Fibroblast of villous mesenchyme (primary cell): ENCODE measurements at regions not wholly inside any gene's neighbourhood (a gene's known extent, or its start where the extent isn't known, plus 50 kb on each side); places are given as distances from the start of the nearest gene placed in this dataset.

Source experiments
- DNase-seq: peaks from one replicate; pipeline ENCODE4 v3.0.0-alpha.2; 2010; ENCODE audit warnings: low read depth
- H3K4me3 ChIP-seq: 2 replicates; pipeline ENCODE4 v1.5.1; 2011; ENCODE audit warnings: low read depth, mild to moderate bottlenecking, low read length
- TF ChIP-seq, protein P1 (sequence below): IDR thresholded peaks from 2 replicates; pipeline ENCODE4 v1.5.1; 2012; ENCODE audit warnings: low read depth, mild to moderate bottlenecking, low read length; ENCODE audit not compliant: insufficient read depth

DNA sequence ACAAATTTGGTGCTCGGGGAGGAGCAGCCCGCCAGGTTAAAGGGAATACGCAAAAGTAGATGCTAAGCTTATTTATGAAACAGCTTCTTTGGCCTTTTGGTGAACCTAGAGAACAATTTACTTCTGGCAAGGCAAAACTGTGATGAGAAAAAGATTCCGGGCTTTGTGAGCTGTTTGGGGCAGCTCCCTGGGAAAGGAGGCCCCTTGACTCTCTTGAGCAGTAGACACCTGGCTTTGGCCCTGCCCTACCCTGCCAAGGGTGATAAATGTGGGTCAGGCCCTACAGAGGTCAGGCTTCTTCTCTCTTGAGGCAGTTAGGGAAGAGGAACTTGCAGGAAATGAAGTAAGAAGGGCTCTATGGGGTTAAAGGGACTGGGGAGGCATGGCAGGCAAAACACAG lies 509.6 kb downstream of the MID1IP1 start:
- no peak overlapping the region for H3K4me3 ChIP-seq
- TF ChIP-seq, protein P1, sequence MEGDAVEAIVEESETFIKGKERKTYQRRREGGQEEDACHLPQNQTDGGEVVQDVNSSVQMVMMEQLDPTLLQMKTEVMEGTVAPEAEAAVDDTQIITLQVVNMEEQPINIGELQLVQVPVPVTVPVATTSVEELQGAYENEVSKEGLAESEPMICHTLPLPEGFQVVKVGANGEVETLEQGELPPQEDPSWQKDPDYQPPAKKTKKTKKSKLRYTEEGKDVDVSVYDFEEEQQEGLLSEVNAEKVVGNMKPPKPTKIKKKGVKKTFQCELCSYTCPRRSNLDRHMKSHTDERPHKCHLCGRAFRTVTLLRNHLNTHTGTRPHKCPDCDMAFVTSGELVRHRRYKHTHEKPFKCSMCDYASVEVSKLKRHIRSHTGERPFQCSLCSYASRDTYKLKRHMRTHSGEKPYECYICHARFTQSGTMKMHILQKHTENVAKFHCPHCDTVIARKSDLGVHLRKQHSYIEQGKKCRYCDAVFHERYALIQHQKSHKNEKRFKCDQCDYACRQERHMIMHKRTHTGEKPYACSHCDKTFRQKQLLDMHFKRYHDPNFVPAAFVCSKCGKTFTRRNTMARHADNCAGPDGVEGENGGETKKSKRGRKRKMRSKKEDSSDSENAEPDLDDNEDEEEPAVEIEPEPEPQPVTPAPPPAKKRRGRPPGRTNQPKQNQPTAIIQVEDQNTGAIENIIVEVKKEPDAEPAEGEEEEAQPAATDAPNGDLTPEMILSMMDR: no peak
- no peak for DNase-seq

DNA sequence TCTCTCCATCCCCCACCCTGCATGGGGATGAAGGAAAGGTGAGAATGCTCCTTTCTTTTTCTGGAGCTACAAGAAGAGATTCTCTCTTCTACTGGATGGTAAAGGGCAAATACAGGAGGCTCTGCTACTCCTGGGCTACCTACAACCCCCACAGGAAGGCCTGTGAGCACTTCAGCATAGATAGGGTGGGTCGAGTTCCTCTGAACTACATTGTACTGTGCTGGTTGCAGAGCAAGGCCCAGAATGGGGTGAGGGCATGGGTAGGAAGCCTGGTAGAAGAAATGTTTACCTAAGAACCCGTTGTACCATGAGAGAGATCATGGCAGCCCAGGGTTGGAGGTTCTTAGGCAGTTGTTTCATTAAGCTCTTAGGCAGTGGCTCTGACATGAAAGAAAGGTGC lies 510.4 kb downstream of the MID1IP1 start:
- H3K4me3 ChIP-seq: no peak overlapping the region
- TF ChIP-seq, protein P1: no peak
- no peak for DNase-seq

DNA sequence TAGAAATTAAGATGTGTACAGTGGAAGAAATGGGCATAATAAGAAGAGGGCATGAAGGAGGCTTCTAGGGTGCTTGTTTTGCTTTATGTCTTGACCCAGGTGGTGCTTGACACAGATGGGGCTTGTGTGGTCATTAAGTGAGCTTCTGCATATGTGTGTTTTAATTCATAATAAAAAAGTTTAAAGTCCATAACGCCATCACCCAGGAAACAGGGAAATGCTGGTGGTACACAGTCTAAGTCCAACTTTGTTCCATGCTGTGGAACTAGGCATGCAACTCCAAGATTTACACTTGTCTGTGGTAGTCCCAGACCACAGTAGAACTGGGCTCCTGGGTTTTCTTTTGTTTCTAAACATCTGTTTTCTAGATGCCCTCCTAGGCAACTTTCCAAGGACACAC lies 511.9 kb downstream of the MID1IP1 start:
- TF ChIP-seq, protein P1: no peak
- H3K4me3 ChIP-seq: no peak overlapping the region
- DNase-seq: no peak

DNA sequence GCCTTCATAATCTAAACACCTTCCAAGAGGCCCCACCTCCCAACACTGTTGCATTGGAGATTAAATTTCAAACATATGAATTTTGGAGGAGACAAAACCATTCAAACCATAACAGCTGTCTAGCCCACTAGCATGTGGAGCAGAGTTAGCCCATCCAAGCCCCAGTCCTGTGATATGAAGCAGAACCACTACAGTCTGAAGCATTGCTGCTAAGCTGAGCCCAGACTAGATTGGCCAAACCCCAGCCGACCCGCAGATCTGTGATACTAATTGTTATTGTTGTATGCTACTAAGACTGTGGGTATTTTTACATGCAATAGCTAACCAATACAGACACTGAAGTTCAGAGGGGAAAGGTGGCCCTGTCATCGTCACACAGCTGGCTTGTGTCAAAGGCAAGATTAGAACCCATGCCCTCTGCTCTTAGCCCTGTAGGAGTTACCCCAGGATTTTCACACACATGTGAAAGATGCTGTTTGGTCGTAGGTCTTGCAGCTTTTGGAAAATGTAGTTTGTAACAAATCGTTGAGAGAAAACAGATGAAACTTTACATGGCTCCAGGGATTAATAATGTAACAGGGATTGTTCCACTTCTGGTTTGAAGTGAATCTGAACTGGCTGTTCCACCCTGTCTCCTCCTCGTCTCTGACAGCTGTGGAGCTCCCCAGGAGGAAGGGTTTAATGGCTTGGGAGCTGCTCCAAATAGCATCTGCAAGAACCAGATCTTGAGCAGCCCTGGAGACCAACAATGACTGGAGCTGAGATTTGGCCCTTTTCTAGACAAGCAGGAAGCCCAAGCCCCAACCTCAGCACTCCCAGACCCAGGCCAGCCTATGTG lies 517.5 kb downstream of the MID1IP1 start:
- H3K4me3 ChIP-seq: no peak overlapping the region
- TF ChIP-seq, protein P1: no peak
- DNase-seq: no peak

DNA sequence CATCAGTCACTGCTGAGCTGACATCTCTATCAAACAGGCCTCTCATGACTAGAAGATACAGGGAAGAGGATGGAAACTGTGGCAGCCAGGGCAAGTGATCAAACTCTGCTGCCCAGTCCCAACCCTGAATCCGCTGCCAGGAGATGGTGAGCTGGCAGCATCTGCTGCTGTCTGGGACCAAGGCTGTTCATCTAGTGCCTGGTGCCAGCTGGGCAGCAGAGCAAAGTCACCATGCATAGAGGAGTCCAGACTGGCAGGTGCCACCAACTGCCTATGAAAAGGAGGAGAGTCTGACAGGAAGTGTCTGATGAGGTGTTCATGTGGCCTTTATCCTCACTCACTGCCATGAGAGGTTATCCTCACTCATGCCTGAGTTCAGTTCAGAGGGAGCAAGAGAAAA lies 518.9 kb downstream of the MID1IP1 start:
- DNase-seq: no peak
- TF ChIP-seq, protein P1: no peak

DNA sequence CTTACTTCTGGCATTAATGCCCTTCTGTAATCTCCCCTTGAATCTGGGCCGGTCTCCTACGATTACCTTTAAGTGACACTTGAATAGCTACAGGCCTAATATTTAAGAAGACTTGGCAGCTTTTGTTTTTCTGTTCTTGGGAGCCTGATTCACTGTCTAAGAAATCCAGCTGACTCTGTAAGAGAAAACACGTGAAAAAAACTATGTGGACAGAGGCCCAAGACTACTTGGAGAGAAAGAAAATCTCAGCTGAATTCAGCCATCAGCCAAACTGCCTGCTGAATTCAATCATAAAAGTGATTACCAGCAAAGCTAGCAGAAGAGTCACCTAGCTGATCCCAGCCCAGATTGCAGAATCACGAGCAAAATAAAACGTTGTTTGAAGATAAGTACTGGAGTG lies 521.2 kb downstream of the MID1IP1 start:
- no peak overlapping the region for H3K4me3 ChIP-seq
- DNase-seq: no peak
- TF ChIP-seq, protein P1: no peak

More for the DNA sequence above, 518.9 kb downstream of the MID1IP1 start:
- no peak overlapping the region for H3K4me3 ChIP-seq
